Glutamatergic neuron (in vitro differentiated cells): ENCODE measurements at regions not wholly inside any gene's neighbourhood (a gene's known extent, or its start where the extent isn't known, plus 50 kb on each side); places are given as distances from the start of the nearest gene placed in this dataset.

Source experiments
- DNase-seq: peaks from one replicate; pipeline ENCODE4 v3.0.0; 2022
- H3K27ac Mint-ChIP-seq: one replicate; pipeline ENCODE4 v1.8.0; 2020; ENCODE audit warnings: mild to moderate bottlenecking, mixed read lengths, inconsistent platforms; ENCODE audit not compliant: unreplicated experiment
- H3K27me3 Mint-ChIP-seq: one replicate; pipeline ENCODE4 v1.8.0; 2020; ENCODE audit warnings: mild to moderate bottlenecking, moderate library complexity, mixed read lengths, inconsistent platforms; ENCODE audit not compliant: unreplicated experiment
- H3K36me3 Mint-ChIP-seq: one replicate; pipeline ENCODE4 v1.8.0; 2020; ENCODE audit warnings: mild to moderate bottlenecking, mixed read lengths, inconsistent platforms; ENCODE audit not compliant: unreplicated experiment
- H3K4me1 Mint-ChIP-seq: one replicate; pipeline ENCODE4 v1.8.0; 2020; ENCODE audit warnings: mild to moderate bottlenecking, low read depth, mixed read lengths, inconsistent platforms; ENCODE audit not compliant: unreplicated experiment
- H3K4me3 Mint-ChIP-seq: one replicate; pipeline ENCODE4 v1.8.0; 2020; ENCODE audit warnings: mild to moderate bottlenecking, mixed read lengths, inconsistent platforms; ENCODE audit not compliant: unreplicated experiment
- H3K9me3 Mint-ChIP-seq: one replicate; pipeline ENCODE4 v1.8.0; 2020; ENCODE audit warnings: mild to moderate bottlenecking, moderate library complexity, mixed read lengths, inconsistent platforms; ENCODE audit not compliant: unreplicated experiment
- TF ChIP-seq, protein P1 (sequence below): fragments of 200-600 bp; sonication (generic); IDR thresholded peaks from one replicate; pipeline ENCODE4 v1.5.0; 2021; ENCODE audit not compliant: partially characterized antibody, unreplicated experiment

DNA sequence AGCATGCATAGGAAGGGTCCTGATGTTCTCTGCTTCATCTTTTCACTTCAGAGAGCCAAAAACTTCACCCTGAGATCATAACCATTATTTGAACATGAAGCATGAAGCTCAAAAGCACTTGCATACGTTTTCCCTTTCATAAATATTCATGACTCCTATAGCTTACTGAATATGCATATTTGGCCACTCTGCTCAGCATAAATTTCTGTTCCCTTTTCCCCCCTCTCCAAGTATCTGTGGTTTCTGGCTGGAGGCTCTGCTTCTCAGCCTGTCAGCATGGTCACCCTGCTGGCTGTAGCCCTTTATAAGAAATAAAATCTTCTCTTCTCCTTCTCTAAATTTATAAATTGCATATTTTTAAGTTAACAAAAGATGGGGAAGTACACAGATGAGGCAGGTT, 384.7 kb upstream of the AGA start:
- Mint-ChIP-seq H3K36me3 (peaks cover 3% of the 10 kb centered on the region), H3K4me3 (no peak overlapping the region)
- DNase-seq, result no peak

DNA sequence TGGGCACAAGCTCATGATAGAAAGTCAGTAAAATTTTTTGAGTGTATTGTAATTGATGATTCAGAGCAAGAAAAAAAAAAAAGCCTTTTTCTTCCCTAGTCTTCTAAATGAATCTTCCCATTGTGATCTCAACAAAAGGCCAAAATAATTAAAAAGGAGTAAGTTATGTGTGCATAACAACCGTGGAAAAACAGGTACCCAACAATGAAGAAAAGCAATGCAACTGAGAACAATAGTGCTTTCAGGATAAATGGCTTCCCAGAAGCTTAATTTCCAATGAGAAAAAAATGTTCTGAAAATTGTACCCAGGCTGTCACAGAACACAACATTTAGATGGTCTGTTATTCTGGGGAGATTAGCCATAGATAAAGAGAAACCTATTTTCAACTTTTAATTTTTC, 399.0 kb upstream of the AGA start:
- Mint-ChIP-seq H3K27me3 (peaks cover 2% of the 10 kb centered on the region), H3K4me1 (no peaks in the 10 kb centered on the region), H3K9me3 (no peaks in the 10 kb centered on the region), H3K27ac (no peak overlapping the region), H3K4me3 (no peak overlapping the region), H3K36me3 (no peaks in the 10 kb centered on the region)
- no peak for DNase-seq
- TF ChIP-seq, protein P1, sequence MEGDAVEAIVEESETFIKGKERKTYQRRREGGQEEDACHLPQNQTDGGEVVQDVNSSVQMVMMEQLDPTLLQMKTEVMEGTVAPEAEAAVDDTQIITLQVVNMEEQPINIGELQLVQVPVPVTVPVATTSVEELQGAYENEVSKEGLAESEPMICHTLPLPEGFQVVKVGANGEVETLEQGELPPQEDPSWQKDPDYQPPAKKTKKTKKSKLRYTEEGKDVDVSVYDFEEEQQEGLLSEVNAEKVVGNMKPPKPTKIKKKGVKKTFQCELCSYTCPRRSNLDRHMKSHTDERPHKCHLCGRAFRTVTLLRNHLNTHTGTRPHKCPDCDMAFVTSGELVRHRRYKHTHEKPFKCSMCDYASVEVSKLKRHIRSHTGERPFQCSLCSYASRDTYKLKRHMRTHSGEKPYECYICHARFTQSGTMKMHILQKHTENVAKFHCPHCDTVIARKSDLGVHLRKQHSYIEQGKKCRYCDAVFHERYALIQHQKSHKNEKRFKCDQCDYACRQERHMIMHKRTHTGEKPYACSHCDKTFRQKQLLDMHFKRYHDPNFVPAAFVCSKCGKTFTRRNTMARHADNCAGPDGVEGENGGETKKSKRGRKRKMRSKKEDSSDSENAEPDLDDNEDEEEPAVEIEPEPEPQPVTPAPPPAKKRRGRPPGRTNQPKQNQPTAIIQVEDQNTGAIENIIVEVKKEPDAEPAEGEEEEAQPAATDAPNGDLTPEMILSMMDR, result no peak

More for the DNA sequence above, 384.7 kb upstream of the AGA start:
- no peaks in the 10 kb centered on the region for H3K27me3 Mint-ChIP-seq
- H3K27ac Mint-ChIP-seq, result no peak overlapping the region
- TF ChIP-seq, protein P1, result no peak
- no peaks in the 10 kb centered on the region for H3K9me3 Mint-ChIP-seq
- no peaks in the 10 kb centered on the region for H3K4me1 Mint-ChIP-seq

DNA sequence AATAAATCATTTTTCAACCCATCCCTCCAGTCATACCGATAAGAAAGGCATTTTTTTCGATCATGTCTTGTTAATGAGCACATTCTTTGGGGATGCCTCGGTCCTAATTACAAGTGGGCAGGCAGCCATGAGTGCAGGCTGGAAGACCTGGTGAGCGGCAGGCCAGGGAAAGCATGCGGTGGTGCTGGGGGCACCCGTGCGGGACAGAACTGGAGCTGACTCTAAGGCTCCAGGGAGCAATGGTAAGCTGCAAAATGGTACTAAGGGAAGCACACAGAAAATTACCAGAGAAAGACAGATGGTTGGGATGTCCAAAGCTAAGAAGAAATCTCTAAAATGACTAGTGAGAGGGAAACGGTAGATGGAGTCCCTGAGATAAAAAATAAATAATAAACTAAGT, 411.0 kb upstream of the AGA start:
- TF ChIP-seq, protein P1, result no peak
- no peak overlapping the region for H3K4me3 Mint-ChIP-seq
- H3K4me1 Mint-ChIP-seq, result no peaks in the 10 kb centered on the region
- H3K27ac Mint-ChIP-seq, result no peak overlapping the region
- no peak for DNase-seq
- peaks cover 2% of the 10 kb centered on the region for H3K9me3 Mint-ChIP-seq
- H3K36me3 Mint-ChIP-seq, result peaks cover 4% of the 10 kb centered on the region
- H3K27me3 Mint-ChIP-seq, result no peaks in the 10 kb centered on the region

DNA sequence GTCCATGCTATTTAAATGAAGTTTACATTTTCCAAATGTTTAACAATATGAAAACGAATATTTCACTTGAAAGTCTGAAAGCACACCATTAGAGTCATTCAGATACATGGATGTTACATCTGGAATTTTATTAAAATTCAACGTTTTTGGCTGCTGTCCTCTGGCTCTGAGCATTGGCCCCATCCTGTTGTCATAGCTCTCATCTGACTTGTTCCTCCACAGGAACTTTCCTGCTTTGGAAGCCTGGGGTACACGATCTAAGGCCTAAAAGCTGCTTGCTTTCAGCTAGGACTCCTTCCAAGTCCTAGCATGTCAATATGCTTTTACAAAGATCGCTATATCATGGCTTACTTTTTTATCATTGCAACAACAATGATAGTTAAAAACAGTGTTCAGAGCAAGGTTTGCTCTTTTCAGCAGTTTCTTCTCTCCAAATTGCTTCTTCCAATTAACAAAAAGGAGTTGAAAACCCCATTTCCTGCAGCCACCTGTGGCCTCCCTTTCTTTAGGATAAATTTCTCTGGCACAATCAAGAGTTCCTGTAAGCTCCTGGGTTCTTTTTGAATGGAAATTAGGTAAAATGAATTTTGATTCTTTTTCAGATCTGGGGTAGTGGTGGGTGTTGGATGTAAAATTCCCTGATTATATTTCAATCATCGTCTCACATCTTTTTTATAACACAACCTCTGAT, 413.4 kb upstream of the AGA start:
- H3K27me3 Mint-ChIP-seq, result no peaks in the 10 kb centered on the region
- no peak for DNase-seq
- H3K27ac Mint-ChIP-seq, result no peak overlapping the region
- H3K4me1 Mint-ChIP-seq, result no peaks in the 10 kb centered on the region
- H3K4me3 Mint-ChIP-seq, result no peak overlapping the region
- TF ChIP-seq, protein P1, result no peak
- peaks cover 4% of the 10 kb centered on the region for H3K36me3 Mint-ChIP-seq
- H3K9me3 Mint-ChIP-seq, result peaks cover 2% of the 10 kb centered on the region

DNA sequence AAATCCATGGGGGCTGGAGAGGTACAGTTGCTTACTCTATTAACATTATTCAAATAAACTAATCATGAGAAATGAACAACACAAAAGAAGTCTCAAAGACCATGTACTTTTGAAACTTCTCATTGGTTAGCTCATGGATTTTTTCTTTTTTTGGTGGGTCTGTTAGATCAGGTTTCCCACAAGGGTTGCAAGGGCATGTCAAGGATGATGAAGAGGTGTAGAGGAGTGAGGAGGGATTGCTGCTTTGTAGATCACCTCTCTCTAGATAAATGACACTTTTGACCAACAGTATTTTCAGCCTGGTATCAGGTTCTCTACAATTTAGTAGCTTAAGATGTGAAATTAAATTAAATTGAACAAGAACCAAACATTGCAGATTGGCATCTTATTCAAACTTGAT, 417.9 kb upstream of the AGA start:
- no peaks in the 10 kb centered on the region for H3K4me1 Mint-ChIP-seq
- no peak overlapping the region for H3K27ac Mint-ChIP-seq
- H3K4me3 Mint-ChIP-seq, result no peak overlapping the region
- H3K27me3 Mint-ChIP-seq, result no peaks in the 10 kb centered on the region
- no peak for DNase-seq
- no peaks in the 10 kb centered on the region for H3K36me3 Mint-ChIP-seq
- TF ChIP-seq, protein P1, result no peak
- H3K9me3 Mint-ChIP-seq, result no peaks in the 10 kb centered on the region
